NCI-H526 treated with DMSO at 0.1 percent for 48 hours (cell line): ENCODE measurements at regions not wholly inside any gene's neighbourhood (a gene's known extent, or its start where the extent isn't known, plus 50 kb on each side); places are given as distances from the start of the nearest gene placed in this dataset.
A peak's percentile ranks its signal among the peaks of the same experiment; 100 is the strongest.
"Not testable (repeated sequence)": the region's sequence is repeated elsewhere in the genome, so short reads cannot be mapped to it uniquely, and the experiment has no call there.

Source experiments
- DNase-seq: peaks from one replicate; lab custom pipeline; 2025; lab: John Stamatoyannopoulos, UW

GRCh38 chr9:15032860-15033259, 122.6 kb upstream of the FREM1 start:
- DNase-seq = no peak

- no peak for DNase-seq
These were observed 110.9 kb upstream of the FREM1 start for GRCh38 chr9:15021146-15021545.

GRCh38 chr9:15018096-15018637, 107.9 kb upstream of the FREM1 start:
- no peak for DNase-seq

- DNase-seq = no peak
These were observed 100.4 kb upstream of the FREM1 start for GRCh38 chr9:15010581-15010980.

- DNase-seq = no peak
These were observed 97.5 kb upstream of the FREM1 start for GRCh38 chr9:15007698-15008097.

- DNase-seq = no peak
These were observed 84.5 kb upstream of the FREM1 start for GRCh38 chr9:14994738-14995137.

GRCh38 chr9:14993901-14994554, 83.8 kb upstream of the FREM1 start:
- no peak for DNase-seq

- peak; percentile 88 for DNase-seq
These were observed 83.0 kb upstream of the FREM1 start for GRCh38 chr9:14993061-14993800.

GRCh38 chr9:14992516-14992915, 82.3 kb upstream of the FREM1 start:
- no peak for DNase-seq

- no peak for DNase-seq
These were observed 81.9 kb upstream of the FREM1 start for GRCh38 chr9:14992081-14992480.

GRCh38 chr9:14990647-14991046, 80.4 kb upstream of the FREM1 start:
- not testable (repeated sequence) for DNase-seq

- no peak for DNase-seq
These were observed 79.6 kb upstream of the FREM1 start for GRCh38 chr9:14989811-14990210.

GRCh38 chr9:14989336-14989735, 79.1 kb upstream of the FREM1 start:
- DNase-seq = not testable (repeated sequence)

- peak; percentile 42 for DNase-seq
These were observed 77.6 kb upstream of the FREM1 start for GRCh38 chr9:14987858-14988257.

GRCh38 chr9:14985419-14985818, 75.2 kb upstream of the FREM1 start:
- DNase-seq = no peak

- no peak for DNase-seq
These were observed 73.4 kb upstream of the FREM1 start for GRCh38 chr9:14983599-14983998.

- no peak for DNase-seq
These were observed 71.2 kb upstream of the FREM1 start for GRCh38 chr9:14981291-14981950.

- DNase-seq = no peak
These were observed 68.1 kb upstream of the FREM1 start for GRCh38 chr9:14978022-14979000.

- DNase-seq = no peak
These were observed 57.5 kb upstream of the FREM1 start for GRCh38 chr9:14967450-14968321.

- no peak for DNase-seq
These were observed 52.1 kb upstream of the FREM1 start for GRCh38 chr9:14962193-14962882.
